GM23338 (cell line): ENCODE measurements at regions not wholly inside any gene's neighbourhood (a gene's known extent, or its start where the extent isn't known, plus 50 kb on each side); places are given as distances from the start of the nearest gene placed in this dataset.

ENCODE experiments used
- CREB1 ChIP-seq: fragments of 250-450 bp; sonication (Bioruptor Pico); IDR thresholded peaks from 2 replicates; pipeline ENCODE4 v1.5.0; 2020; ENCODE audit warnings: low read depth, mild to moderate bottlenecking, moderate library complexity
- ETS1 ChIP-seq: IDR thresholded peaks from 2 replicates; pipeline ENCODE4 v1.6.1; 2016; ENCODE audit warnings: antibody characterized with exemption
- EZH2 ChIP-seq: fragments of 200-600 bp; sonication (generic); IDR thresholded peaks from one replicate; pipeline ENCODE4 v1.8.0; 2017; ENCODE audit warnings: antibody characterized with exemption, mild to moderate bottlenecking, low read depth; ENCODE audit not compliant: unreplicated experiment
- EZH2phosphoT487 ChIP-seq: fragments of 200-600 bp; sonication (generic); IDR thresholded peaks from one replicate; pipeline ENCODE4 v1.8.1; 2018; ENCODE audit warnings: antibody characterized with exemption; ENCODE audit not compliant: unreplicated experiment
- JUNB ChIP-seq: IDR thresholded peaks from one replicate; pipeline ENCODE4 v1.6.1; 2016; ENCODE audit warnings: antibody characterized with exemption; ENCODE audit not compliant: unreplicated experiment
- NANOG ChIP-seq: IDR thresholded peaks from 2 replicates; pipeline ENCODE4 v1.6.1; 2016; ENCODE audit warnings: antibody characterized with exemption, borderline replicate concordance
- POLR2AphosphoS5 ChIP-seq: IDR thresholded peaks from 2 replicates; pipeline ENCODE4 v1.6.1; 2016; ENCODE audit warnings: antibody characterized with exemption, low read depth
- STAT1 ChIP-seq: IDR thresholded peaks from one replicate; pipeline ENCODE4 v1.6.1; 2016; ENCODE audit warnings: antibody characterized with exemption; ENCODE audit not compliant: unreplicated experiment
- ZNF114 ChIP-seq: fragments of 250-450 bp; sonication (Bioruptor Pico); IDR thresholded peaks from 2 replicates; pipeline ENCODE4 v1.5.0; 2020; ENCODE audit warnings: mild to moderate bottlenecking, moderate library complexity
- ZNF331 ChIP-seq: fragments of 250-450 bp; sonication (Bioruptor Pico); IDR thresholded peaks from 2 replicates; pipeline ENCODE4 v1.5.0; 2020; ENCODE audit warnings: low read depth, mild to moderate bottlenecking, moderate library complexity
- TF ChIP-seq, protein P1 (sequence below), 2 experiments: fragments of 200-600 bp in 1 of 2; sonication (generic) in 1 of 2; conservative IDR thresholded peaks; 2 replicates each; pipeline versions ENCODE4 v1.5.1 to v1.6.1; 2016 to 2017; ENCODE audit warnings: antibody characterized with exemption in 2 of 2, low read depth in 2 of 2, mild to moderate bottlenecking in 2 of 2, moderate library complexity in 1 of 2
- TF ChIP-seq, protein P2 (sequence below): IDR thresholded peaks from one replicate; pipeline ENCODE4 v1.6.1; 2018; ENCODE audit warnings: antibody characterized with exemption; ENCODE audit not compliant: unreplicated experiment

DNA sequence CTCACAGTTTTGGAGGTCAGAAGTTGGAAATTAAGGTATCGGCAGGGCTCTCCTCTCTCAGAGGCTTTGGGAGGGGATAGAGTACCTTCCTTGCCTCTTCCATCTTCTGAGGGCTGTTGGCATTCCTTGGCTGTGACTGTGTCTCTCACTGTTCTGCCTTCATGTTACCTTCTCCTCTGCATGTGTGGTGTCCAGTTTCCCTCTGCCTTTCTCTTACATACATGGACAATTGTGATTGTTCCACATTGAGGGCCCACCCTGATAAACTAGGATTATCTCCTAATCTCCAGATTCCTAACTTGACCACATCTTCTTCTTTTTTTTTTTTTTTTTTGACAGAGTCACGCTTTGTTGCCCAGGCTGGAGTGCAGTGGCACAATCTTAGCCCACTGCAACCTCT, 72.1 kb upstream of the SPACA1 start:
- TF ChIP-seq CREB1: no peak
- TF ChIP-seq, protein P1, sequence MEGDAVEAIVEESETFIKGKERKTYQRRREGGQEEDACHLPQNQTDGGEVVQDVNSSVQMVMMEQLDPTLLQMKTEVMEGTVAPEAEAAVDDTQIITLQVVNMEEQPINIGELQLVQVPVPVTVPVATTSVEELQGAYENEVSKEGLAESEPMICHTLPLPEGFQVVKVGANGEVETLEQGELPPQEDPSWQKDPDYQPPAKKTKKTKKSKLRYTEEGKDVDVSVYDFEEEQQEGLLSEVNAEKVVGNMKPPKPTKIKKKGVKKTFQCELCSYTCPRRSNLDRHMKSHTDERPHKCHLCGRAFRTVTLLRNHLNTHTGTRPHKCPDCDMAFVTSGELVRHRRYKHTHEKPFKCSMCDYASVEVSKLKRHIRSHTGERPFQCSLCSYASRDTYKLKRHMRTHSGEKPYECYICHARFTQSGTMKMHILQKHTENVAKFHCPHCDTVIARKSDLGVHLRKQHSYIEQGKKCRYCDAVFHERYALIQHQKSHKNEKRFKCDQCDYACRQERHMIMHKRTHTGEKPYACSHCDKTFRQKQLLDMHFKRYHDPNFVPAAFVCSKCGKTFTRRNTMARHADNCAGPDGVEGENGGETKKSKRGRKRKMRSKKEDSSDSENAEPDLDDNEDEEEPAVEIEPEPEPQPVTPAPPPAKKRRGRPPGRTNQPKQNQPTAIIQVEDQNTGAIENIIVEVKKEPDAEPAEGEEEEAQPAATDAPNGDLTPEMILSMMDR (conservative IDR thresholded peaks at IDR 0.05; ENCODE audit: low read depth in 2 of 2): no peak
- no peak for TF ChIP-seq EZH2
- TF ChIP-seq EZH2phosphoT487: no peak
- TF ChIP-seq, protein P2, sequence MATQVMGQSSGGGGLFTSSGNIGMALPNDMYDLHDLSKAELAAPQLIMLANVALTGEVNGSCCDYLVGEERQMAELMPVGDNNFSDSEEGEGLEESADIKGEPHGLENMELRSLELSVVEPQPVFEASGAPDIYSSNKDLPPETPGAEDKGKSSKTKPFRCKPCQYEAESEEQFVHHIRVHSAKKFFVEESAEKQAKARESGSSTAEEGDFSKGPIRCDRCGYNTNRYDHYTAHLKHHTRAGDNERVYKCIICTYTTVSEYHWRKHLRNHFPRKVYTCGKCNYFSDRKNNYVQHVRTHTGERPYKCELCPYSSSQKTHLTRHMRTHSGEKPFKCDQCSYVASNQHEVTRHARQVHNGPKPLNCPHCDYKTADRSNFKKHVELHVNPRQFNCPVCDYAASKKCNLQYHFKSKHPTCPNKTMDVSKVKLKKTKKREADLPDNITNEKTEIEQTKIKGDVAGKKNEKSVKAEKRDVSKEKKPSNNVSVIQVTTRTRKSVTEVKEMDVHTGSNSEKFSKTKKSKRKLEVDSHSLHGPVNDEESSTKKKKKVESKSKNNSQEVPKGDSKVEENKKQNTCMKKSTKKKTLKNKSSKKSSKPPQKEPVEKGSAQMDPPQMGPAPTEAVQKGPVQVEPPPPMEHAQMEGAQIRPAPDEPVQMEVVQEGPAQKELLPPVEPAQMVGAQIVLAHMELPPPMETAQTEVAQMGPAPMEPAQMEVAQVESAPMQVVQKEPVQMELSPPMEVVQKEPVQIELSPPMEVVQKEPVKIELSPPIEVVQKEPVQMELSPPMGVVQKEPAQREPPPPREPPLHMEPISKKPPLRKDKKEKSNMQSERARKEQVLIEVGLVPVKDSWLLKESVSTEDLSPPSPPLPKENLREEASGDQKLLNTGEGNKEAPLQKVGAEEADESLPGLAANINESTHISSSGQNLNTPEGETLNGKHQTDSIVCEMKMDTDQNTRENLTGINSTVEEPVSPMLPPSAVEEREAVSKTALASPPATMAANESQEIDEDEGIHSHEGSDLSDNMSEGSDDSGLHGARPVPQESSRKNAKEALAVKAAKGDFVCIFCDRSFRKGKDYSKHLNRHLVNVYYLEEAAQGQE: no peak
- no peak for TF ChIP-seq ZNF331 (CRISPR knock-in tag)
- no peak for TF ChIP-seq POLR2AphosphoS5
- no peak for TF ChIP-seq ZNF114 (CRISPR knock-in tag)
- no peak for TF ChIP-seq JUNB
- no peak for TF ChIP-seq ETS1
- TF ChIP-seq NANOG: no peak
- no peak for TF ChIP-seq STAT1
